A549 (cell line): ENCODE measurements at regions not wholly inside any gene's neighbourhood (a gene's known extent, or its start where the extent isn't known, plus 50 kb on each side); places are given as distances from the start of the nearest gene placed in this dataset.

Experiments used
- ATAC-seq, 2 experiments: fragments of 200-7000 bp in 1 of 2; fragments of >200 bp in 1 of 2; cut with Nextera tagmentation in 1 of 2; cut with Tn5 transposase in 1 of 2; 3 replicates each; pipeline versions ENCODE4 v1.8.0 to v1.9.1; 2018 to 2020; ENCODE audit warnings: mild to moderate bottlenecking in 1 of 2, moderate library complexity in 1 of 2
- CTCF ChIA-PET: fragments of 300-600 bp; sonication (Branson Sonifier 250); formaldehyde crosslinking; extraction: SDS; loops from one replicate; lab custom pipeline; 2021; ENCODE audit warnings: antibody characterized with exemption, inconsistent platforms; lab: Yijun Ruan, JAX
- POLR2A ChIA-PET: fragments of 350-600 bp; formaldehyde crosslinking; extraction: SDS; loops from one replicate; lab custom pipeline; 2021; ENCODE audit warnings: antibody characterized with exemption, inconsistent platforms; lab: Yijun Ruan, JAX
- DNase-seq, 2 experiments: peaks; one replicate each; pipeline versions ENCODE4 v3.0.0 to v3.0.0-alpha.2; 2011 to 2016; ENCODE audit warnings: low read depth in 1 of 2, low spot score in 1 of 2
- FAIRE-seq: peaks from 2 replicates; lab custom pipeline; 2011; peaks lifted over from hg19 to GRCh38; lab: Jason Lieb, UNC
- H3K27ac ChIP-seq, 2 experiments: fragments of >200 bp; sonication (Bioruptor Twin); formaldehyde crosslinking; 3 replicates each; pipeline ENCODE4 v1.5.1; 2016 to 2017
- H3K4me1 ChIP-seq: fragments of >200 bp; sonication (Bioruptor Twin); formaldehyde crosslinking; 3 replicates; pipeline ENCODE4 v1.6.1; 2016
- H3K4me2 ChIP-seq: fragments of >200 bp; sonication (Bioruptor Twin); formaldehyde crosslinking; 3 replicates; pipeline ENCODE4 v1.6.1; 2016
- H3K4me3 ChIP-seq: fragments of >200 bp; sonication (Bioruptor Twin); formaldehyde crosslinking; 3 replicates; pipeline ENCODE4 v1.5.1; 2016
- H3K9me3 ChIP-seq: fragments of >200 bp; sonication (Bioruptor Twin); formaldehyde crosslinking; 3 replicates; pipeline ENCODE4 v1.6.1; 2016
- BHLHE40 ChIP-seq: IDR thresholded peaks from 2 replicates; pipeline ENCODE4 v1.6.1; 2012; ENCODE audit warnings: low read depth, low read length, inconsistent platforms
- CBX8 ChIP-seq: fragments of 200-600 bp; sonication (generic); IDR thresholded peaks from 2 replicates; pipeline ENCODE4 v1.6.1; 2016
- CEBPB ChIP-seq, 2 experiments: fragments of >200 bp in 1 of 2; sonication (Bioruptor Twin) in 1 of 2; formaldehyde crosslinking in 1 of 2; IDR thresholded peaks; 2 replicates each; pipeline ENCODE4 v1.6.1; 2012 to 2016
- CHD2 ChIP-seq: fragments of 150-350 bp; IDR thresholded peaks from 2 replicates; pipeline ENCODE4 v1.6.1; 2014; ENCODE audit warnings: low read length; ENCODE audit not compliant: partially characterized antibody
- EHF ChIP-seq: fragments of 250-450 bp; sonication (Bioruptor Pico); IDR thresholded peaks from 2 replicates; pipeline ENCODE4 v1.5.0; 2020; ENCODE audit warnings: mild to moderate bottlenecking
- EP300 ChIP-seq, 2 experiments: fragments of >200 bp; sonication (Bioruptor Twin); formaldehyde crosslinking; IDR thresholded peaks; 2 replicates in 1 of 2; 3 replicates in 1 of 2; pipeline ENCODE4 v1.6.1; 2016 to 2017
- FOSB ChIP-seq: fragments of 250-450 bp; sonication (Bioruptor Pico); IDR thresholded peaks from 2 replicates; pipeline ENCODE4 v1.5.0; 2020; ENCODE audit warnings: mild to moderate bottlenecking, moderate library complexity
- FOSL2 ChIP-seq, 2 experiments: fragments of 450-650 bp in 1 of 2; fragments of >200 bp in 1 of 2; sonication (Bioruptor Twin) in 1 of 2; formaldehyde crosslinking; IDR thresholded peaks; 2 replicates each; pipeline versions ENCODE4 v1.5.0 to v1.6.1; 2016 to 2020; ENCODE audit warnings: mild to moderate bottlenecking in 1 of 2, moderate library complexity in 1 of 2
- HEYL ChIP-seq: fragments of 250-450 bp; sonication (Bioruptor Pico); IDR thresholded peaks from 2 replicates; pipeline ENCODE4 v1.8.0; 2021; ENCODE audit warnings: mild to moderate bottlenecking, moderate library complexity
- HOXA7 ChIP-seq: fragments of 250-450 bp; sonication (Bioruptor Pico); IDR thresholded peaks from 2 replicates; pipeline ENCODE4 v1.5.0; 2020; ENCODE audit warnings: mild to moderate bottlenecking, moderate library complexity
- HOXB5 ChIP-seq: fragments of 250-450 bp; sonication (Bioruptor Pico); IDR thresholded peaks from 2 replicates; pipeline ENCODE4 v1.5.0; 2020; ENCODE audit warnings: mild to moderate bottlenecking, moderate library complexity
- JUNB ChIP-seq: fragments of >200 bp; sonication (Bioruptor Twin); formaldehyde crosslinking; IDR thresholded peaks from 2 replicates; pipeline ENCODE4 v1.6.1; 2016
- KDM5A ChIP-seq: fragments of 200-600 bp; sonication (generic); IDR thresholded peaks from 2 replicates; pipeline ENCODE4 v1.6.1; 2016; ENCODE audit warnings: antibody characterized with exemption, mild to moderate bottlenecking
- MAFK ChIP-seq: fragments of 450-650 bp; IDR thresholded peaks from 2 replicates; pipeline ENCODE4 v1.6.1; 2014; ENCODE audit not compliant: partially characterized antibody
- MYC ChIP-seq: IDR thresholded peaks from 2 replicates; pipeline ENCODE4 v1.6.1; 2012; ENCODE audit warnings: mild to moderate bottlenecking, inconsistent platforms, low read length, improper control_type of control experiment, borderline replicate concordance
- NR3C1 ChIP-seq: fragments of >200 bp; sonication (Bioruptor Twin); formaldehyde crosslinking; IDR thresholded peaks from 3 replicates; pipeline ENCODE4 v1.6.1; 2017
- RARB ChIP-seq: fragments of 250-450 bp; sonication (Bioruptor Pico); IDR thresholded peaks from 2 replicates; pipeline ENCODE4 v1.8.0; 2021; ENCODE audit warnings: mild to moderate bottlenecking, moderate library complexity
- RCOR1 ChIP-seq: fragments of 150-350 bp; IDR thresholded peaks from 2 replicates; pipeline ENCODE4 v1.6.1; 2014; ENCODE audit warnings: antibody characterized with exemption, low read length, low read depth
- RNF2 ChIP-seq: fragments of 200-600 bp; sonication (generic); IDR thresholded peaks from 2 replicates; pipeline ENCODE4 v1.6.1; 2016; ENCODE audit warnings: low read depth, mild to moderate bottlenecking, antibody characterized with exemption, moderate library complexity, borderline replicate concordance
- SREBF2 ChIP-seq: fragments of 450-650 bp; IDR thresholded peaks from 2 replicates; pipeline ENCODE4 v1.6.1; 2014; ENCODE audit warnings: mild to moderate bottlenecking, moderate library complexity
- TP53 ChIP-seq: fragments of 250-450 bp; sonication (Bioruptor Pico); IDR thresholded peaks from 2 replicates; pipeline ENCODE4 v1.5.0; 2021; ENCODE audit warnings: mild to moderate bottlenecking, moderate library complexity
- ZC3H11A ChIP-seq: fragments of 450-650 bp; IDR thresholded peaks from 2 replicates; pipeline ENCODE4 v1.6.1; 2014; ENCODE audit warnings: antibody characterized with exemption, mild to moderate bottlenecking
- WGBS: methylation state at CpG from one replicate; pipeline ENCODE4 v1.1.6; 2017; ENCODE audit errors: missing lambda C conversion rate; 5-methylcytosine and 5-hydroxymethylcytosine counted together
- TF ChIP-seq, protein P1 (sequence below): IDR thresholded peaks from 2 replicates; pipeline ENCODE4 v1.6.1; 2012
- TF ChIP-seq, protein P2 (sequence below): fragments of >200 bp; sonication (Bioruptor Twin); formaldehyde crosslinking; IDR thresholded peaks from 3 replicates; pipeline ENCODE4 v1.6.1; 2016
- TF ChIP-seq, protein P3 (sequence below): IDR thresholded peaks from 2 replicates; pipeline ENCODE4 v1.6.1; 2012
- TF ChIP-seq, protein P4 (sequence below): fragments of 150-350 bp; IDR thresholded peaks from 2 replicates; pipeline ENCODE4 v1.6.1; 2014; ENCODE audit warnings: low read depth, mild to moderate bottlenecking, low read length
- TF ChIP-seq, protein P5 (sequence below): fragments of >200 bp; sonication (Bioruptor Twin); formaldehyde crosslinking; IDR thresholded peaks from 3 replicates; pipeline ENCODE4 v1.5.1; 2016
- TF ChIP-seq, protein P6 (sequence below): fragments of >200 bp; sonication (Bioruptor Twin); formaldehyde crosslinking; IDR thresholded peaks from 2 replicates; pipeline ENCODE4 v1.6.1; 2016

DNA sequence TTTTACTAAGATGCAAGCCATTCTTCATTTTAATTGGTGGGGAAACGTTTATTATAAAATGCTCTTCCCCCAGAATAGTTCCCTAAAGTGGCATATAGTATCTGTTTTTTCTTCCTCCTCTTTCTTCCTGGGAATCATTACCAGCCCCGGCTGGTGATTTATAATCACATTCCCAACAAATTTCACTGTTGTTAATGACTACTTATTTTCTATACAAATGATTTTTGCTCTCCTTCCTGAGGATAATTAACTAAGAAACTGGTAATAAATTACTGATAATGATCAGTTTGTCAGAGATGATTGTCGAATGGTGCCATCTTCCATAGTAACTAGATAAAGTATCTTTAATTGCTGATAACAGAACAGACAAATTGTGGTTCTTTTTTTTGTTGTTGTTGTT lies 785.5 kb upstream of the RBFOX1 start:
- no peaks in the 10 kb centered on the region for H3K4me1 ChIP-seq
- TF ChIP-seq KDM5A (no peak), CHD2 (no peak), RCOR1 (no peak), CBX8 (no peak), TP53 (CRISPR knock-in tag) (no peak), JUNB (no peak)
- TF ChIP-seq, protein P1, sequence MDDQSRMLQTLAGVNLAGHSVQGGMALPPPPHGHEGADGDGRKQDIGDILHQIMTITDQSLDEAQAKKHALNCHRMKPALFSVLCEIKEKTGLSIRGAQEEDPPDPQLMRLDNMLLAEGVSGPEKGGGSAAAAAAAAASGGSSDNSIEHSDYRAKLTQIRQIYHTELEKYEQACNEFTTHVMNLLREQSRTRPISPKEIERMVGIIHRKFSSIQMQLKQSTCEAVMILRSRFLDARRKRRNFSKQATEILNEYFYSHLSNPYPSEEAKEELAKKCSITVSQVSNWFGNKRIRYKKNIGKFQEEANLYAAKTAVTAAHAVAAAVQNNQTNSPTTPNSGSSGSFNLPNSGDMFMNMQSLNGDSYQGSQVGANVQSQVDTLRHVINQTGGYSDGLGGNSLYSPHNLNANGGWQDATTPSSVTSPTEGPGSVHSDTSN, result no peak
- TF ChIP-seq, protein P2, sequence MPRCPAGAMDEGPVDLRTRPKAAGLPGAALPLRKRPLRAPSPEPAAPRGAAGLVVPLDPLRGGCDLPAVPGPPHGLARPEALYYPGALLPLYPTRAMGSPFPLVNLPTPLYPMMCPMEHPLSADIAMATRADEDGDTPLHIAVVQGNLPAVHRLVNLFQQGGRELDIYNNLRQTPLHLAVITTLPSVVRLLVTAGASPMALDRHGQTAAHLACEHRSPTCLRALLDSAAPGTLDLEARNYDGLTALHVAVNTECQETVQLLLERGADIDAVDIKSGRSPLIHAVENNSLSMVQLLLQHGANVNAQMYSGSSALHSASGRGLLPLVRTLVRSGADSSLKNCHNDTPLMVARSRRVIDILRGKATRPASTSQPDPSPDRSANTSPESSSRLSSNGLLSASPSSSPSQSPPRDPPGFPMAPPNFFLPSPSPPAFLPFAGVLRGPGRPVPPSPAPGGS, result no peak
- TF ChIP-seq, protein P3, sequence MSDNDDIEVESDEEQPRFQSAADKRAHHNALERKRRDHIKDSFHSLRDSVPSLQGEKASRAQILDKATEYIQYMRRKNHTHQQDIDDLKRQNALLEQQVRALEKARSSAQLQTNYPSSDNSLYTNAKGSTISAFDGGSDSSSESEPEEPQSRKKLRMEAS, result no peak
- H3K27ac ChIP-seq, result no peak overlapping the region
- H3K4me2 ChIP-seq, result no peak overlapping the region
- DNase-seq, result no peak
- ChIA-PET POLR2A (no interaction called here), CTCF (no interaction called here)
- under 1% methylated on average over 3 of the region's 3 CpGs for WGBS
- H3K9me3 ChIP-seq, result no peaks in the 10 kb centered on the region
- no peak overlapping the region for H3K4me3 ChIP-seq
- ATAC-seq, result no peak
- no peak for FAIRE-seq

DNA sequence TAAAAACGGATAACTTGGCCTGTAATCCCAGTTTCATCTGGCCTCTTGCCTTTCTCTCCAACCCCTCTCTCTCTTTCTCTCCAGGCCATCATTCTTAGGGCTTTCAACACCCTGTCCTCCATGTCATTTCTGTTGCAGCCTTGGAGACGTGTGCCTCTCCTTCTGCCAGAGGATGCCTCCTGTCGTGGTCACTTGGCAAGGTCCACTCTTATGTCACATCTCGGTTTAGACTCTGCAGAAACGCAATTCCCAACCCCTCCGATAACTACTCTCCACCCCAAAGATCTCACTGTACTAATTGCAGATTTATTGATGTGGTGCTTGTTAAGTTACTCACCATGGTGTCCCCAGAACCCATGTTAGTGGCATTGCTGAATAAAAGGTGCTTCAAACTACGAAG lies 787.3 kb upstream of the RBFOX1 start:
- ATAC-seq, result no peak
- no peaks in the 10 kb centered on the region for H3K9me3 ChIP-seq
- no peak for FAIRE-seq
- TF ChIP-seq, protein P4, sequence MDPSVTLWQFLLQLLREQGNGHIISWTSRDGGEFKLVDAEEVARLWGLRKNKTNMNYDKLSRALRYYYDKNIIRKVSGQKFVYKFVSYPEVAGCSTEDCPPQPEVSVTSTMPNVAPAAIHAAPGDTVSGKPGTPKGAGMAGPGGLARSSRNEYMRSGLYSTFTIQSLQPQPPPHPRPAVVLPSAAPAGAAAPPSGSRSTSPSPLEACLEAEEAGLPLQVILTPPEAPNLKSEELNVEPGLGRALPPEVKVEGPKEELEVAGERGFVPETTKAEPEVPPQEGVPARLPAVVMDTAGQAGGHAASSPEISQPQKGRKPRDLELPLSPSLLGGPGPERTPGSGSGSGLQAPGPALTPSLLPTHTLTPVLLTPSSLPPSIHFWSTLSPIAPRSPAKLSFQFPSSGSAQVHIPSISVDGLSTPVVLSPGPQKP, result no peak
- TF ChIP-seq HOXA7 (CRISPR knock-in tag), result no peak
- TF ChIP-seq, protein P5, sequence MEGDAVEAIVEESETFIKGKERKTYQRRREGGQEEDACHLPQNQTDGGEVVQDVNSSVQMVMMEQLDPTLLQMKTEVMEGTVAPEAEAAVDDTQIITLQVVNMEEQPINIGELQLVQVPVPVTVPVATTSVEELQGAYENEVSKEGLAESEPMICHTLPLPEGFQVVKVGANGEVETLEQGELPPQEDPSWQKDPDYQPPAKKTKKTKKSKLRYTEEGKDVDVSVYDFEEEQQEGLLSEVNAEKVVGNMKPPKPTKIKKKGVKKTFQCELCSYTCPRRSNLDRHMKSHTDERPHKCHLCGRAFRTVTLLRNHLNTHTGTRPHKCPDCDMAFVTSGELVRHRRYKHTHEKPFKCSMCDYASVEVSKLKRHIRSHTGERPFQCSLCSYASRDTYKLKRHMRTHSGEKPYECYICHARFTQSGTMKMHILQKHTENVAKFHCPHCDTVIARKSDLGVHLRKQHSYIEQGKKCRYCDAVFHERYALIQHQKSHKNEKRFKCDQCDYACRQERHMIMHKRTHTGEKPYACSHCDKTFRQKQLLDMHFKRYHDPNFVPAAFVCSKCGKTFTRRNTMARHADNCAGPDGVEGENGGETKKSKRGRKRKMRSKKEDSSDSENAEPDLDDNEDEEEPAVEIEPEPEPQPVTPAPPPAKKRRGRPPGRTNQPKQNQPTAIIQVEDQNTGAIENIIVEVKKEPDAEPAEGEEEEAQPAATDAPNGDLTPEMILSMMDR, result no peak
- no peak for TF ChIP-seq EP300 (IDR thresholded peaks at IDR 0.05)
- no peak for TF ChIP-seq FOSB (CRISPR knock-in tag)
- TF ChIP-seq ZC3H11A, result no peak
- TF ChIP-seq HEYL, result no peak
- no peak for TF ChIP-seq MYC
- TF ChIP-seq HOXB5, result no peak
- TF ChIP-seq SREBF2, result no peak
- no peak for TF ChIP-seq CEBPB (IDR thresholded peaks at IDR 0.05)
- no peak for TF ChIP-seq BHLHE40
- TF ChIP-seq RARB, result no peak
- no peak for TF ChIP-seq MAFK
- TF ChIP-seq NR3C1, result no peak
- TF ChIP-seq FOSL2 (IDR thresholded peaks at IDR 0.05), result no peak
- TF ChIP-seq FOSL2 (CRISPR knock-in tag; IDR thresholded peaks at IDR 0.05), result no peak
- TF ChIP-seq EHF (CRISPR knock-in tag), result no peak
- TF ChIP-seq, protein P6, sequence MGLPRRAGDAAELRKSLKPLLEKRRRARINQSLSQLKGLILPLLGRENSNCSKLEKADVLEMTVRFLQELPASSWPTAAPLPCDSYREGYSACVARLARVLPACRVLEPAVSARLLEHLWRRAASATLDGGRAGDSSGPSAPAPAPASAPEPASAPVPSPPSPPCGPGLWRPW, result no peak
- TF ChIP-seq RNF2, result no peak
- TF ChIP-seq, protein P2, result no peak
- no peak overlapping the region for H3K4me3 ChIP-seq
- POLR2A ChIA-PET, result no interaction called here
- DNase-seq, result no peak
- H3K4me1 ChIP-seq, result no peaks in the 10 kb centered on the region
- no peak overlapping the region for H3K4me2 ChIP-seq
- CTCF ChIA-PET, result no interaction called here
- WGBS, result 4% methylated on average over 7 of the region's 7 CpGs
- no peak overlapping the region for H3K27ac ChIP-seq
